Activated CD8-positive, alpha-beta T cell treated with anti-CD3 and anti-CD28 coated beads for 36 hours (primary cell): ENCODE measurements at regions not wholly inside any gene's neighbourhood (a gene's known extent, or its start where the extent isn't known, plus 50 kb on each side); places are given as distances from the start of the nearest gene placed in this dataset.

ENCODE experiments used
- ATAC-seq: fragments of 200-7000 bp; cut with Tn5 transposase; one replicate; pipeline ENCODE4 v1.10.0; 2021; ENCODE audit warnings: mild to moderate bottlenecking, moderate library complexity
- CTCF ChIA-PET: fragments of 350-600 bp; sonication (Branson Sonifier 250); formaldehyde crosslinking; loops from one replicate; lab custom pipeline; 2021; ENCODE audit warnings: antibody characterized with exemption; lab: Charles Lee
- POLR2A ChIA-PET: fragments of 350-600 bp; sonication (Branson Sonifier 250); formaldehyde crosslinking; loops from one replicate; lab custom pipeline; 2021; ENCODE audit warnings: antibody characterized with exemption; lab: Charles Lee
- DNase-seq: peaks from one replicate; pipeline ENCODE4 v3.0.0-alpha.2; 2020
- H3K27ac Mint-ChIP-seq: one replicate; pipeline ENCODE4 v1.8.0; 2021; ENCODE audit warnings: mild to moderate bottlenecking, mixed read lengths
- H3K27me3 Mint-ChIP-seq: one replicate; pipeline ENCODE4 v1.8.0; 2021; ENCODE audit warnings: mixed read lengths
- H3K36me3 Mint-ChIP-seq: one replicate; pipeline ENCODE4 v1.8.0; 2021; ENCODE audit warnings: low read depth, mixed read lengths
- H3K4me1 Mint-ChIP-seq: one replicate; pipeline ENCODE4 v1.8.0; 2021; ENCODE audit warnings: low read depth, mixed read lengths
- H3K4me3 Mint-ChIP-seq: one replicate; pipeline ENCODE4 v1.8.0; 2021; ENCODE audit warnings: mild to moderate bottlenecking, moderate library complexity, mixed read lengths
- H3K9me3 Mint-ChIP-seq: one replicate; pipeline ENCODE4 v1.8.0; 2021; ENCODE audit warnings: mixed read lengths
- CTCF ChIP-seq: fragments of 200-600 bp; IDR thresholded peaks from one replicate; pipeline ENCODE4 v1.8.0; 2022; ENCODE audit warnings: antibody characterized with exemption, mild to moderate bottlenecking
- intact Hi-C: fragments of 100-400 bp; cut with micrococcal nuclease; formaldehyde crosslinking; loops from one replicate; pipeline ENCODE4 v1.10.0; 2022

- no peak for TF ChIP-seq CTCF
- Mint-ChIP-seq H3K4me3 (no peak overlapping the region), H3K27ac (no peak overlapping the region), H3K27me3 (peaks cover 9% of the 10 kb centered on the region), H3K4me1 (no peaks in the 10 kb centered on the region), H3K9me3 (no peaks in the 10 kb centered on the region), H3K36me3 (no peaks in the 10 kb centered on the region)
- POLR2A ChIA-PET: no interaction called here
- ATAC-seq (no peak), DNase-seq (no peak)
- CTCF ChIA-PET: no interaction called here
- intact Hi-C loops: no loop called here
Observed at GRCh38 chr6:16004934-16005679, 123.8 kb upstream of the MYLIP start.

GRCh38 chr6:16003197-16003491 is 125.7 kb upstream of the MYLIP start:
- DNase-seq: no peak
- Mint-ChIP-seq H3K9me3 (no peaks in the 10 kb centered on the region), H3K4me3 (no peak overlapping the region), H3K27ac (no peak overlapping the region), H3K4me1 (no peaks in the 10 kb centered on the region), H3K27me3 (peaks cover 9% of the 10 kb centered on the region), H3K36me3 (no peaks in the 10 kb centered on the region)
- ChIA-PET POLR2A (no interaction called here), CTCF (no interaction called here)
- no peak for TF ChIP-seq CTCF
- intact Hi-C loops: no loop called here
- ATAC-seq: no peak

- Mint-ChIP-seq H3K36me3 (no peaks in the 10 kb centered on the region), H3K27ac (no peak overlapping the region), H3K9me3 (no peaks in the 10 kb centered on the region), H3K4me3 (no peak overlapping the region), H3K4me1 (no peaks in the 10 kb centered on the region), H3K27me3 (peaks cover 9% of the 10 kb centered on the region)
- TF ChIP-seq CTCF: no peak
- ATAC-seq (no peak), DNase-seq (no peak)
- POLR2A ChIA-PET: no interaction called here
- intact Hi-C loops: no loop called here
- CTCF ChIA-PET: no interaction called here
Observed at GRCh38 chr6:16002332-16003196, 126.3 kb upstream of the MYLIP start.

GRCh38 chr6:16001158-16001557 is 127.7 kb upstream of the MYLIP start:
- H3K27ac Mint-ChIP-seq: no peak overlapping the region
- no peak overlapping the region for H3K4me3 Mint-ChIP-seq
- H3K9me3 Mint-ChIP-seq: no peaks in the 10 kb centered on the region
- DNase-seq (no peak), ATAC-seq (no peak)
- no peaks in the 10 kb centered on the region for H3K4me1 Mint-ChIP-seq
- intact Hi-C loops: no loop called here
- POLR2A ChIA-PET: no interaction called here
- CTCF ChIA-PET: no interaction called here
- peaks cover 7% of the 10 kb centered on the region for H3K27me3 Mint-ChIP-seq
- H3K36me3 Mint-ChIP-seq: no peaks in the 10 kb centered on the region
- TF ChIP-seq CTCF: no peak

GRCh38 chr6:15999201-15999600 is 129.7 kb upstream of the MYLIP start:
- ChIA-PET CTCF (interaction anchor here (1.0 to 1.2 kb wide), 2 partner anchors 8 to 129 kb away, joined by 3 to 4 read pairs; partner anchors contain the start of gene MYLIP), POLR2A (interaction anchor here (1.0 kb wide), 1 partner anchor 37 kb away, joined by 3 read pairs; no protein-coding TSS in a partner anchor)
- ATAC-seq (no peak), DNase-seq (no peak)
- intact Hi-C loops: no loop called here
- Mint-ChIP-seq H3K36me3 (no peaks in the 10 kb centered on the region), H3K27me3 (peaks cover 2% of the 10 kb centered on the region), H3K9me3 (no peaks in the 10 kb centered on the region), H3K4me3 (no peak overlapping the region), H3K4me1 (peaks cover 7% of the 10 kb centered on the region), H3K27ac (no peak overlapping the region)
- TF ChIP-seq CTCF: no peak
